Neuronal stem cell (in vitro differentiated cells): ENCODE measurements at regions not wholly inside any gene's neighbourhood (a gene's known extent, or its start where the extent isn't known, plus 50 kb on each side); places are given as distances from the start of the nearest gene placed in this dataset.

Experiments
- DNase-seq: peaks from one replicate; pipeline ENCODE4 v3.0.0-alpha.2; 2013; ENCODE audit warnings: low spot score
- H2AFZ ChIP-seq: one replicate; pipeline ENCODE4 v1.6.1; 2013; ENCODE audit warnings: mild to moderate bottlenecking, low read length, inconsistent platforms
- H2AK5ac ChIP-seq: 2 replicates; pipeline ENCODE4 v1.6.1; 2013; ENCODE audit warnings: low read depth, mild to moderate bottlenecking, inconsistent platforms, low read length, moderate library complexity, mixed read lengths
- H2BK120ac ChIP-seq: 2 replicates; pipeline ENCODE4 v1.6.1; 2013; ENCODE audit warnings: low read depth, mild to moderate bottlenecking, inconsistent platforms, low read length, moderate library complexity, mixed read lengths
- H2BK12ac ChIP-seq: one replicate; pipeline ENCODE4 v1.6.1; 2013; ENCODE audit warnings: low read length, inconsistent platforms
- H2BK15ac ChIP-seq: 2 replicates; pipeline ENCODE4 v1.6.1; 2013; ENCODE audit warnings: mild to moderate bottlenecking, low read length, inconsistent platforms, mixed read lengths
- H2BK5ac ChIP-seq: one replicate; pipeline ENCODE4 v1.6.1; 2013; ENCODE audit warnings: inconsistent platforms, mild to moderate bottlenecking, low read length, moderate library complexity
- H3K14ac ChIP-seq: one replicate; pipeline ENCODE4 v1.6.1; 2013; ENCODE audit warnings: low read length, inconsistent platforms
- H3K18ac ChIP-seq: 2 replicates; pipeline ENCODE4 v1.6.1; 2013; ENCODE audit warnings: low read length, inconsistent platforms
- H3K23ac ChIP-seq: 2 replicates; pipeline ENCODE4 v1.6.1; 2013; ENCODE audit warnings: low read depth, mild to moderate bottlenecking, mixed read lengths, low read length, inconsistent platforms; ENCODE audit not compliant: poor library complexity
- H3K27ac ChIP-seq: replicated peaks from 3 replicates; pipeline ENCODE4 v1.5.1; 2013; ENCODE audit warnings: low read length, inconsistent platforms
- H3K27me3 ChIP-seq, 3 experiments: 2 replicates each; pipeline ENCODE4 v1.6.1; 2013; ENCODE audit warnings: low read length in 3 of 3, mild to moderate bottlenecking in 2 of 3, inconsistent platforms in 1 of 3, low read depth in 1 of 3, mixed read lengths in 1 of 3, moderate library complexity in 1 of 3; ENCODE audit not compliant: control insufficient read depth in 3 of 3, insufficient read depth in 3 of 3
- H3K36me3 ChIP-seq, 2 donors: replicated peaks in 1 of 2; 2 replicates each; pipeline ENCODE4 v1.6.1; 2013; ENCODE audit warnings: low read length in 2 of 2; ENCODE audit not compliant: control insufficient read depth in 2 of 2, insufficient read depth in 2 of 2
- H3K4ac ChIP-seq: 2 replicates; pipeline ENCODE4 v1.6.1; 2013; ENCODE audit warnings: inconsistent platforms, mild to moderate bottlenecking, low read length, moderate library complexity
- H3K4me1 ChIP-seq, 2 donors: 1 replicate in 1 of 2; 2 replicates in 1 of 2; pipeline ENCODE4 v1.6.1; 2013; ENCODE audit warnings: low read length in 2 of 2, low read depth in 1 of 2; ENCODE audit not compliant: control insufficient read depth in 2 of 2, insufficient read depth in 1 of 2
- H3K4me2 ChIP-seq: one replicate; pipeline ENCODE4 v1.6.1; 2013; ENCODE audit warnings: mild to moderate bottlenecking, low read length, inconsistent platforms; ENCODE audit not compliant: insufficient read depth, poor library complexity, severe bottlenecking
- H3K4me3 ChIP-seq, 2 donors: 2 replicates each; pipeline ENCODE4 v1.5.1; 2013; ENCODE audit warnings: low read length in 2 of 2, mild to moderate bottlenecking in 2 of 2, inconsistent platforms in 1 of 2, moderate library complexity in 1 of 2
- H3K79me1 ChIP-seq: one replicate; pipeline ENCODE4 v1.6.1; 2013; ENCODE audit warnings: low read depth, mild to moderate bottlenecking, inconsistent platforms, low read length, moderate library complexity
- H3K9ac ChIP-seq: one replicate; pipeline ENCODE4 v1.6.1; 2013; ENCODE audit warnings: mild to moderate bottlenecking, low read depth, low read length, inconsistent platforms; ENCODE audit not compliant: poor library complexity
- H3K9me3 ChIP-seq, 2 donors: replicated peaks in 1 of 2; 2 replicates each; pipeline versions ENCODE3 to v1.6.1; 2013; ENCODE audit warnings: low read length in 2 of 2, mild to moderate bottlenecking in 2 of 2, inconsistent platforms in 1 of 2, low read depth in 1 of 2, mixed read lengths in 1 of 2, moderate library complexity in 1 of 2; ENCODE audit not compliant: control insufficient read depth in 2 of 2, insufficient read depth in 1 of 2
- H4K8ac ChIP-seq: one replicate; pipeline ENCODE4 v1.6.1; 2013; ENCODE audit warnings: low read depth, mild to moderate bottlenecking, inconsistent platforms, low read length, moderate library complexity
- H4K91ac ChIP-seq: one replicate; pipeline ENCODE4 v1.6.1; 2013; ENCODE audit warnings: low read length, low read depth, mild to moderate bottlenecking, inconsistent platforms; ENCODE audit not compliant: poor library complexity
- WGBS, 2 donors: extraction: QIAGEN DNeasy Blood & Tissue Kit; methylation state at CpG; one replicate each; pipeline ENCODE4 v1.1.7; 2013; ENCODE audit warnings: missing lambda C conversion rate in 2 of 2, mixed read lengths in 1 of 2; ENCODE audit not compliant: insufficient read length in 2 of 2, insufficient replicate concordance in 1 of 2; ENCODE audit errors: extremely low coverage in 2 of 2; 5-methylcytosine and 5-hydroxymethylcytosine counted together

- H3K4ac ChIP-seq = no peak overlapping the region
- no peaks in the 10 kb centered on the region for H3K27me3 ChIP-seq
- no peak overlapping the region for H3K18ac ChIP-seq
- no peak overlapping the region for H3K4me3 ChIP-seq
- no peak overlapping the region for H2BK120ac ChIP-seq
- no peak overlapping the region for H3K23ac ChIP-seq
- no peak overlapping the region for H4K8ac ChIP-seq
- H4K91ac ChIP-seq = no peak overlapping the region
- no peak overlapping the region for H2BK12ac ChIP-seq
- no peak overlapping the region for H3K4me2 ChIP-seq
- H3K14ac ChIP-seq = no peak overlapping the region
- H3K27ac ChIP-seq = no peak overlapping the region
- no peaks in the 10 kb centered on the region for H3K36me3 ChIP-seq
- no peak for DNase-seq
- H2BK5ac ChIP-seq = no peak overlapping the region
- H2AK5ac ChIP-seq = no peak overlapping the region
- no peak overlapping the region for H3K9ac ChIP-seq
- H3K4me1 ChIP-seq = peaks cover 0 to 1% of the 10 kb centered on the region in 2 donors
- no peak overlapping the region for H2BK15ac ChIP-seq
- H3K79me1 ChIP-seq = no peaks in the 10 kb centered on the region
- H2AFZ ChIP-seq = no peak overlapping the region
- no CpG with 5 or more reads among the region's 8 CpGs for WGBS, 2 donors
- no peaks in the 10 kb centered on the region for H3K9me3 ChIP-seq
Measured at GRCh38 chr14:86938320-86938719, 1054.7 kb downstream of the GALC start.

DNA sequence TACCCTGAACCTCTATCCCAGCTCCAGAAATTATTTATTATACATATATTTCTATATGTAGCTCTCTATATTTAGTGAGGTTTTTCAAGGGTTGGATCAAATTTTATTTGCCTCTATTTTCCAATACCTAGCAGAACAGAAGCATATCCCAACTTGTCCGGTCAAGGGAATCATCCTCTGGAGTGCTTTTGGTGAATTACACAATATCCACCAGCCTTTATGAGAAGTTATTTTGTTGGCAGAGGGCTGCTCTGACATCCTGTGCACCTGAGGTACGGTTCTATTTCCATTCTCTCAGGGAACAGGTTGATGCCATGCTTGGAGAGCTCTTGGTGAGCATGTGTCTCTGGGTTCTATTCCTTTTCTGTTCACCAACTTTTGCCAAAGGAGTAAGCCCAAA is 1056.4 kb downstream of the GALC start:
- H4K8ac ChIP-seq = no peak overlapping the region
- H3K4me2 ChIP-seq = no peak overlapping the region
- no peak overlapping the region for H3K18ac ChIP-seq
- H2BK120ac ChIP-seq = no peak overlapping the region
- no peak overlapping the region for H2BK5ac ChIP-seq
- H3K4me3 ChIP-seq = no peak overlapping the region
- no peak overlapping the region for H3K27ac ChIP-seq
- H3K23ac ChIP-seq = no peak overlapping the region
- H3K14ac ChIP-seq = no peak overlapping the region
- no peak for DNase-seq
- H2AK5ac ChIP-seq = no peak overlapping the region
- H3K9ac ChIP-seq = no peak overlapping the region
- no peaks in the 10 kb centered on the region for H3K79me1 ChIP-seq
- H2BK15ac ChIP-seq = no peak overlapping the region
- no peaks in the 10 kb centered on the region for H3K27me3 ChIP-seq
- peaks cover 0 to 1% of the 10 kb centered on the region in 2 donors for H3K4me1 ChIP-seq
- H3K36me3 ChIP-seq = no peaks in the 10 kb centered on the region
- H2BK12ac ChIP-seq = no peak overlapping the region
- H3K4ac ChIP-seq = no peak overlapping the region
- WGBS, 2 donors = no CpG with 5 or more reads among the region's 2 CpGs
- no peak overlapping the region for H2AFZ ChIP-seq
- no peaks in the 10 kb centered on the region for H3K9me3 ChIP-seq
- no peak overlapping the region for H4K91ac ChIP-seq

- no CpG with 5 or more reads among the region's 8 CpGs for WGBS, 2 donors
- Histone ChIP-seq H3K18ac (no peak overlapping the region), H3K36me3 (no peaks in the 10 kb centered on the region), H2BK5ac (no peak overlapping the region), H3K4me2 (no peak overlapping the region), H2BK15ac (no peak overlapping the region), H3K79me1 (no peaks in the 10 kb centered on the region), H3K27me3 (no peaks in the 10 kb centered on the region), H2BK120ac (no peak overlapping the region), H2BK12ac (no peak overlapping the region), H3K23ac (no peak overlapping the region), H2AK5ac (no peak overlapping the region), H3K27ac (no peak overlapping the region), H4K91ac (no peak overlapping the region), H3K9me3 (no peaks in the 10 kb centered on the region), H3K14ac (no peak overlapping the region), H3K4ac (no peak overlapping the region), H2AFZ (no peak overlapping the region), H3K4me1 (peaks cover 0 to 1% of the 10 kb centered on the region in 2 donors), H4K8ac (no peak overlapping the region), H3K9ac (no peak overlapping the region), H3K4me3 (no peak overlapping the region)
- DNase-seq = no peak
Measured at GRCh38 chr14:86935241-86935885, 1057.6 kb downstream of the GALC start.

- Histone ChIP-seq H4K91ac (no peak overlapping the region), H3K79me1 (no peaks in the 10 kb centered on the region), H3K27me3 (no peaks in the 10 kb centered on the region), H3K9me3 (no peaks in the 10 kb centered on the region), H4K8ac (no peak overlapping the region), H2BK5ac (no peak overlapping the region), H3K9ac (no peak overlapping the region), H2BK12ac (no peak overlapping the region), H3K4me1 (peaks cover 0 to 1% of the 10 kb centered on the region in 2 donors), H3K36me3 (no peaks in the 10 kb centered on the region), H3K4ac (no peak overlapping the region), H2BK15ac (no peak overlapping the region), H3K4me2 (no peak overlapping the region), H3K4me3 (no peak overlapping the region), H2AFZ (no peak overlapping the region), H2AK5ac (no peak overlapping the region), H3K23ac (no peak overlapping the region), H3K14ac (no peak overlapping the region), H3K18ac (no peak overlapping the region), H2BK120ac (no peak overlapping the region), H3K27ac (no peak overlapping the region)
- no CpG with 5 or more reads among the region's 7 CpGs for WGBS, 2 donors
- DNase-seq = no peak
Measured at GRCh38 chr14:86933958-86934595, 1058.9 kb downstream of the GALC start.
